Hepatocyte (in vitro differentiated cells): ENCODE measurements at regions not wholly inside any gene's neighbourhood (a gene's known extent, or its start where the extent isn't known, plus 50 kb on each side); places are given as distances from the start of the nearest gene placed in this dataset.

Experiments
- DNase-seq: peaks from one replicate; pipeline ENCODE4 v3.0.0-alpha.2; 2016; ENCODE audit warnings: low spot score
- H2AFZ ChIP-seq: fragments of 200-600 bp; sonication (generic); 2 replicates; pipeline ENCODE4 v1.6.0; 2016; ENCODE audit warnings: antibody characterized with exemption, mild to moderate bottlenecking
- H3K27ac ChIP-seq: fragments of 200-600 bp; sonication (generic); 2 replicates; pipeline ENCODE4 v1.5.1; 2016; ENCODE audit warnings: mild to moderate bottlenecking
- H3K27me3 ChIP-seq: fragments of 200-600 bp; sonication (generic); 2 replicates; pipeline ENCODE4 v1.6.1; 2016
- H3K36me3 ChIP-seq: fragments of 200-600 bp; sonication (generic); replicated peaks from 2 replicates; pipeline ENCODE4 v1.5.1; 2016; ENCODE audit warnings: low read depth; ENCODE audit not compliant: insufficient read depth
- H3K4me1 ChIP-seq: fragments of 200-600 bp; sonication (generic); 2 replicates; pipeline ENCODE4 v1.5.1; 2016; ENCODE audit warnings: mild to moderate bottlenecking, moderate library complexity; ENCODE audit not compliant: insufficient read depth
- H3K4me2 ChIP-seq: fragments of 200-600 bp; sonication (generic); 2 replicates; pipeline ENCODE4 v1.6.0; 2016
- H3K4me3 ChIP-seq: fragments of 200-600 bp; sonication (generic); 2 replicates; pipeline ENCODE4 v1.5.1; 2016; ENCODE audit warnings: mild to moderate bottlenecking
- H3K79me2 ChIP-seq: fragments of 200-600 bp; sonication (generic); 2 replicates; pipeline ENCODE4 v1.6.0; 2017; ENCODE audit warnings: mild to moderate bottlenecking
- H3K9me2 ChIP-seq: fragments of 200-600 bp; sonication (generic); replicated peaks from 2 replicates; pipeline ENCODE4 v1.6.0; 2017; ENCODE audit warnings: mild to moderate bottlenecking; ENCODE audit not compliant: insufficient read depth
- H3K9me3 ChIP-seq: fragments of 200-600 bp; sonication (generic); 2 replicates; pipeline ENCODE4 v1.5.1; 2016; ENCODE audit warnings: low read depth, mild to moderate bottlenecking
- H4K20me1 ChIP-seq: fragments of 200-600 bp; sonication (generic); 2 replicates; pipeline ENCODE4 v1.6.0; 2016; ENCODE audit warnings: mild to moderate bottlenecking; ENCODE audit not compliant: insufficient read depth, poor library complexity, severe bottlenecking
- EZH2 ChIP-seq: fragments of 200-600 bp; sonication (generic); IDR thresholded peaks from 2 replicates; pipeline ENCODE4 v1.6.1; 2016; ENCODE audit warnings: antibody characterized with exemption, mild to moderate bottlenecking, borderline replicate concordance
- EZH2phosphoT487 ChIP-seq: fragments of 200-600 bp; sonication (generic); IDR thresholded peaks from one replicate; pipeline ENCODE4 v1.6.1; 2018; ENCODE audit warnings: antibody characterized with exemption, mild to moderate bottlenecking, low read depth, moderate library complexity; ENCODE audit not compliant: unreplicated experiment, severe bottlenecking
- WGBS: methylation state at CpG from one replicate; pipeline ENCODE4 v1.1.6; 2016; ENCODE audit warnings: low lambda C conversion rate; ENCODE audit errors: missing lambda C conversion rate; 5-methylcytosine and 5-hydroxymethylcytosine counted together
- TF ChIP-seq, protein P1 (sequence below): fragments of 200-600 bp; sonication (generic); IDR thresholded peaks from 2 replicates; pipeline ENCODE4 v1.5.1; 2016; ENCODE audit warnings: antibody characterized with exemption, mild to moderate bottlenecking; ENCODE audit not compliant: poor library complexity

DNA sequence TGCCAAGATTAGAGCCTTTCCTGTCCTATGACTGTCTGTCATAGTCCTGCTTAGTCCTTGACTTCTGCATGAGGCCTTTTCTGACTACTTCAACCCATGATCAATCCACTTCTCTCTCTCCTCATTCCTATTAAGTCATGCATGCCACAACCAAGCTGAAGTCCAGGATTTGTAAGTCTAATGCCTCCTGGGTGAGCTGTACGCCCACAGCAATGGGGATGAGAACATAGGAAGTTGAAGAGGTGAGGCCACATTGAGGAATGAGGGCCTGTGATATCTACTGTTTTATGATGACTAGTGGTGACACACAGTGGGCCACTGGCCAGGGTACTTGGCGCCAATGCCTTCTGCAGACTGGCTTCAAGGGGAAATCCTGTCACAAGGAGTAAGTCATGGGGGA, 994.1 kb upstream of the TMEM132C start:
- H3K27me3 ChIP-seq = peaks cover 7% of the 10 kb centered on the region
- no peak overlapping the region for H3K27ac ChIP-seq
- H3K4me1 ChIP-seq = no peaks in the 10 kb centered on the region
- 97% methylated on average over 2 of the region's 2 CpGs for WGBS
- no peak overlapping the region for H3K4me3 ChIP-seq
- no peak overlapping the region for H3K4me2 ChIP-seq
- no peaks in the 10 kb centered on the region for H4K20me1 ChIP-seq
- H3K36me3 ChIP-seq = no peaks in the 10 kb centered on the region
- no peak for DNase-seq
- no peaks in the 10 kb centered on the region for H3K9me3 ChIP-seq
- no peaks in the 10 kb centered on the region for H3K79me2 ChIP-seq
- TF ChIP-seq, protein P1, sequence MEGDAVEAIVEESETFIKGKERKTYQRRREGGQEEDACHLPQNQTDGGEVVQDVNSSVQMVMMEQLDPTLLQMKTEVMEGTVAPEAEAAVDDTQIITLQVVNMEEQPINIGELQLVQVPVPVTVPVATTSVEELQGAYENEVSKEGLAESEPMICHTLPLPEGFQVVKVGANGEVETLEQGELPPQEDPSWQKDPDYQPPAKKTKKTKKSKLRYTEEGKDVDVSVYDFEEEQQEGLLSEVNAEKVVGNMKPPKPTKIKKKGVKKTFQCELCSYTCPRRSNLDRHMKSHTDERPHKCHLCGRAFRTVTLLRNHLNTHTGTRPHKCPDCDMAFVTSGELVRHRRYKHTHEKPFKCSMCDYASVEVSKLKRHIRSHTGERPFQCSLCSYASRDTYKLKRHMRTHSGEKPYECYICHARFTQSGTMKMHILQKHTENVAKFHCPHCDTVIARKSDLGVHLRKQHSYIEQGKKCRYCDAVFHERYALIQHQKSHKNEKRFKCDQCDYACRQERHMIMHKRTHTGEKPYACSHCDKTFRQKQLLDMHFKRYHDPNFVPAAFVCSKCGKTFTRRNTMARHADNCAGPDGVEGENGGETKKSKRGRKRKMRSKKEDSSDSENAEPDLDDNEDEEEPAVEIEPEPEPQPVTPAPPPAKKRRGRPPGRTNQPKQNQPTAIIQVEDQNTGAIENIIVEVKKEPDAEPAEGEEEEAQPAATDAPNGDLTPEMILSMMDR = no peak
- TF ChIP-seq EZH2phosphoT487 (no peak), EZH2 (no peak)
- H2AFZ ChIP-seq = no peak overlapping the region
- H3K9me2 ChIP-seq = no peaks in the 10 kb centered on the region

GRCh38 chr12:127273626-127274025, 993.3 kb upstream of the TMEM132C start:
- DNase-seq = no peak
- H3K4me2 ChIP-seq = no peak overlapping the region
- H4K20me1 ChIP-seq = no peaks in the 10 kb centered on the region
- no peaks in the 10 kb centered on the region for H3K9me3 ChIP-seq
- H3K4me1 ChIP-seq = no peaks in the 10 kb centered on the region
- no peaks in the 10 kb centered on the region for H3K36me3 ChIP-seq
- WGBS = 76% methylated on average over 3 of the region's 3 CpGs
- no peaks in the 10 kb centered on the region for H3K9me2 ChIP-seq
- H3K79me2 ChIP-seq = no peaks in the 10 kb centered on the region
- no peak overlapping the region for H3K27ac ChIP-seq
- H2AFZ ChIP-seq = no peak overlapping the region
- no peak overlapping the region for H3K4me3 ChIP-seq
- H3K27me3 ChIP-seq = peaks cover 7% of the 10 kb centered on the region
- TF ChIP-seq EZH2 (no peak), EZH2phosphoT487 (no peak)
- TF ChIP-seq, protein P1 = no peak

GRCh38 chr12:127275416-127275815, 991.6 kb upstream of the TMEM132C start:
- TF ChIP-seq EZH2 (no peak), EZH2phosphoT487 (no peak)
- TF ChIP-seq, protein P1 = no peak
- Histone ChIP-seq H4K20me1 (no peaks in the 10 kb centered on the region), H3K9me2 (no peaks in the 10 kb centered on the region), H3K9me3 (no peaks in the 10 kb centered on the region), H3K4me2 (no peak overlapping the region), H3K27ac (no peak overlapping the region), H3K79me2 (no peaks in the 10 kb centered on the region), H3K4me3 (no peak overlapping the region), H3K4me1 (no peaks in the 10 kb centered on the region), H3K27me3 (peaks cover 11% of the 10 kb centered on the region), H2AFZ (no peak overlapping the region), H3K36me3 (no peaks in the 10 kb centered on the region)
- DNase-seq = no peak
- 83% methylated on average over 4 of the region's 4 CpGs for WGBS

- 79% methylated on average over 7 of the region's 7 CpGs for WGBS
- H3K36me3 ChIP-seq = no peaks in the 10 kb centered on the region
- no peaks in the 10 kb centered on the region for H3K9me2 ChIP-seq
- H3K4me3 ChIP-seq = no peak overlapping the region
- no peaks in the 10 kb centered on the region for H3K4me1 ChIP-seq
- H3K27ac ChIP-seq = no peak overlapping the region
- H3K9me3 ChIP-seq = no peaks in the 10 kb centered on the region
- peaks cover 17% of the 10 kb centered on the region for H3K27me3 ChIP-seq
- H3K79me2 ChIP-seq = no peaks in the 10 kb centered on the region
- no peak overlapping the region for H3K4me2 ChIP-seq
- H2AFZ ChIP-seq = no peak overlapping the region
- TF ChIP-seq EZH2 (no peak), EZH2phosphoT487 (no peak)
- TF ChIP-seq, protein P1 = no peak
- DNase-seq = no peak
- H4K20me1 ChIP-seq = no peaks in the 10 kb centered on the region
These were observed 989.1 kb upstream of the TMEM132C start for GRCh38 chr12:127277882-127278281.
